Natural killer cell treated with Interleukin-12 subunit alpha and Interleukin-12 subunit beta and Interleukin-15 and Interleukin-18, amount 100 ng/mL, for 72 hours (primary cell): ENCODE measurements at regions not wholly inside any gene's neighbourhood (a gene's known extent, or its start where the extent isn't known, plus 50 kb on each side); places are given as distances from the start of the nearest gene placed in this dataset.
"Not testable (repeated sequence)": the region's sequence is repeated elsewhere in the genome, so short reads cannot be mapped to it uniquely, and the experiment has no call there.

Experiments
- ATAC-seq, 2 donors: fragments of 150-1000 bp; cut with Tn5 transposase in 1 of 2; sonication (Bioruptor Pico), chemical (Tn5 transposase) in 1 of 2; 2 replicates each; pipeline ENCODE4 v1.10.0; 2021
- DNase-seq: peaks from one replicate; pipeline ENCODE4 v3.0.0; 2022; ENCODE audit warnings: low spot score
- H3K27ac Mint-ChIP-seq, 2 donors: 1 replicate in 1 of 2; 2 replicates in 1 of 2; pipeline ENCODE4 v1.8.0; 2022; ENCODE audit warnings: mixed read lengths in 2 of 2, mild to moderate bottlenecking in 1 of 2, moderate library complexity in 1 of 2
- H3K27me3 Mint-ChIP-seq, 2 donors: 1 replicate in 1 of 2; 2 replicates in 1 of 2; pipeline ENCODE4 v1.8.0; 2022; ENCODE audit warnings: mixed read lengths in 2 of 2
- H3K36me3 Mint-ChIP-seq: one replicate; pipeline ENCODE4 v1.8.0; 2022; ENCODE audit warnings: mixed read lengths
- H3K4me1 Mint-ChIP-seq, 2 donors: 1 replicate in 1 of 2; 2 replicates in 1 of 2; pipeline ENCODE4 v1.8.0; 2022; ENCODE audit warnings: low read depth in 2 of 2, mixed read lengths in 2 of 2, mild to moderate bottlenecking in 1 of 2
- H3K4me3 Mint-ChIP-seq: one replicate; pipeline ENCODE4 v1.8.0; 2022; ENCODE audit warnings: mixed read lengths
- H3K9me3 Mint-ChIP-seq: 2 replicates; pipeline ENCODE4 v1.8.0; 2022; ENCODE audit warnings: mixed read lengths

DNA sequence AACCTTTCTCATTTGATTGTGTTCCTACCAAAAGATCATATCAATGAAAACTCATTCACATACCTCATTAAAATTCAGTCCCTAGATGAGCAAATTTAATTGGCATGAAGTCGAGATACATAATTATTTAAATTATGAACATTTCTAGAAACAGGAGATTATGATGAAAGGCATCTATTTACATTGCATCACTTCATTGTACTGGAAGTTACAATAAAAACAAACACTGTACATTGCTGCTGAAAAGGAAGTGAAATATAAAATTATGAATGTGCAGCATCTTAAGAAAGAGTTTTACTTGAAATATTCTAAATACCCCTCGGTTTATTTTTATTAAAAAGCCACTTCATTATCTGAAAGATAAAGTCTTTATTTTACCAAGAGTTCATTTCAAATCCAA lies 163.4 kb upstream of the ZNF385D start:
- no peaks in the 10 kb centered on the region for H3K27me3 Mint-ChIP-seq
- DNase-seq = no peak

GRCh38 chr3:21919383-21919782 lies 168.4 kb upstream of the ZNF385D start:
- peaks cover 9% of the 10 kb centered on the region for H3K36me3 Mint-ChIP-seq
- no peaks in the 10 kb centered on the region for H3K4me1 Mint-ChIP-seq
- no peaks in the 10 kb centered on the region for H3K27me3 Mint-ChIP-seq
- H3K9me3 Mint-ChIP-seq = peaks cover 15% of the 10 kb centered on the region
- H3K4me3 Mint-ChIP-seq = no peak overlapping the region
- H3K27ac Mint-ChIP-seq = no peak overlapping the region
- ATAC-seq (no peak), DNase-seq (no peak)

More for the DNA sequence above, 163.4 kb upstream of the ZNF385D start:
- no peaks in the 10 kb centered on the region for H3K36me3 Mint-ChIP-seq
- H3K4me3 Mint-ChIP-seq = no peak overlapping the region
- ATAC-seq = no peak
- H3K27ac Mint-ChIP-seq = no peak overlapping the region
- H3K9me3 Mint-ChIP-seq = peaks cover 12% of the 10 kb centered on the region
- H3K4me1 Mint-ChIP-seq = no peaks in the 10 kb centered on the region

- Mint-ChIP-seq H3K27me3 (no peaks in the 10 kb centered on the region), H3K36me3 (peaks cover 9% of the 10 kb centered on the region), H3K4me3 (no peak overlapping the region), H3K9me3 (peaks cover 15% of the 10 kb centered on the region), H3K4me1 (no peaks in the 10 kb centered on the region), H3K27ac (no peak overlapping the region)
- ATAC-seq = no peak
- DNase-seq = no peak
Measured at GRCh38 chr3:21920421-21920861, 169.4 kb upstream of the ZNF385D start.

GRCh38 chr3:21923156-21923555 lies 172.1 kb upstream of the ZNF385D start:
- not testable (repeated sequence) for ATAC-seq, H3K4me3 Mint-ChIP-seq, H3K27ac Mint-ChIP-seq, H3K4me1 Mint-ChIP-seq, DNase-seq, H3K27me3 Mint-ChIP-seq
- Mint-ChIP-seq H3K36me3 (peaks cover 12% of the 10 kb centered on the region), H3K9me3 (peaks cover 22% of the 10 kb centered on the region)

GRCh38 chr3:21927261-21927660 lies 176.3 kb upstream of the ZNF385D start:
- H3K27ac Mint-ChIP-seq = no peak overlapping the region
- H3K4me3 Mint-ChIP-seq = no peak overlapping the region
- H3K9me3 Mint-ChIP-seq = peaks cover 17% of the 10 kb centered on the region
- peaks cover 7% of the 10 kb centered on the region for H3K36me3 Mint-ChIP-seq
- no peaks in the 10 kb centered on the region for H3K27me3 Mint-ChIP-seq
- no peaks in the 10 kb centered on the region for H3K4me1 Mint-ChIP-seq
- ATAC-seq (no peak), DNase-seq (no peak)

- ATAC-seq (no peak), DNase-seq (no peak)
- Mint-ChIP-seq H3K27me3 (no peaks in the 10 kb centered on the region), H3K4me1 (no peaks in the 10 kb centered on the region), H3K36me3 (peaks cover 2% of the 10 kb centered on the region), H3K27ac (no peak overlapping the region), H3K9me3 (peaks cover 14% of the 10 kb centered on the region), H3K4me3 (no peak overlapping the region)
Measured at GRCh38 chr3:21934591-21934990, 183.6 kb upstream of the ZNF385D start.

DNA sequence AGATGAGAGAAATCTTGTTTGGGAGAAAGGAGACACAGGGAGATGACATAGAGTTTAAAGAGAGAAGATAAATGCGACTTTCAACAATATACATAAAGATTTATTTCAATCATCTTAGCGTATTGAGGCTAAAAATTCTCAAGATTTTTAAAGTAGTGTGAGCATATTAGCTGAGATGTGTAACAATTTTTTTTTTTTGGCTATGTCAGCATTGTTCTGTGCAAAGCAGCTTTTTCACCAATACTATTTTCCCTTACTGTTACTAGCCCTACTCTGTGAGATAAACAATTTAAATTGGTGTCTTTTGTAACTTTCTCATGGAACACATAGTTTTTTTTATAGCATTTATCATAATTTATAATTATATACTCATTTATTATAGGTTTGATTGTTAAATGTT lies 185.2 kb upstream of the ZNF385D start:
- H3K4me3 Mint-ChIP-seq = no peak overlapping the region
- no peak for ATAC-seq
- no peak overlapping the region for H3K27ac Mint-ChIP-seq
- H3K36me3 Mint-ChIP-seq = peaks cover 6% of the 10 kb centered on the region
- no peaks in the 10 kb centered on the region for H3K4me1 Mint-ChIP-seq
- DNase-seq = no peak
- H3K27me3 Mint-ChIP-seq = no peaks in the 10 kb centered on the region
- peaks cover 16% of the 10 kb centered on the region for H3K9me3 Mint-ChIP-seq

- ATAC-seq = no peak
- H3K4me3 Mint-ChIP-seq = no peak overlapping the region
- no peak overlapping the region for H3K27ac Mint-ChIP-seq
- no peaks in the 10 kb centered on the region for H3K27me3 Mint-ChIP-seq
- peaks cover 12% of the 10 kb centered on the region for H3K9me3 Mint-ChIP-seq
- H3K36me3 Mint-ChIP-seq = peaks cover 6% of the 10 kb centered on the region
- DNase-seq = no peak
- no peaks in the 10 kb centered on the region for H3K4me1 Mint-ChIP-seq
Measured at GRCh38 chr3:21938267-21938681, 187.3 kb upstream of the ZNF385D start.

GRCh38 chr3:21942328-21942727 lies 191.3 kb upstream of the ZNF385D start:
- H3K36me3 Mint-ChIP-seq = peaks cover 6% of the 10 kb centered on the region
- no peak overlapping the region for H3K4me3 Mint-ChIP-seq
- H3K27ac Mint-ChIP-seq = no peak overlapping the region
- no peaks in the 10 kb centered on the region for H3K4me1 Mint-ChIP-seq
- peaks cover 10% of the 10 kb centered on the region for H3K9me3 Mint-ChIP-seq
- H3K27me3 Mint-ChIP-seq = no peaks in the 10 kb centered on the region
- no peak for ATAC-seq
- no peak for DNase-seq

DNA sequence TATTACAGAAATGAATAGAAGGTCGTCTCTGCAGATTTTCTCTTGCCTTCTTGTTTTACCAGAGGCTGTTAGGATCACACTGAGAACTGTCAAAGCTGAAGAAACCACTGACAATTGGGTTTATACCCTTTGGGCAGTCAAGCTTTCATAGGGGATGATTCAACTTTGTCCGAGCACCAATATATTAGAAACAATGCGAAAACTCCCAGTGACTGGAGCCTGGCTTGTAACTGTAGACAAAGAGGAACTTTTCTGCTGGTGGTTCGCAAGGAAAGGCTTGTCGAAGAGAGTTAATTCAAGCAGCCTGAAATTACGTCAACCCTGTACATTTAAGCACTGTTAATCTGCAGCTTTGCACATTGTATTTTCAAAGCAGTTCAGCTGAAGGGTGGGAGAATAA lies 193.2 kb upstream of the ZNF385D start:
- peaks cover 6% of the 10 kb centered on the region for H3K36me3 Mint-ChIP-seq
- no peak for ATAC-seq
- no peaks in the 10 kb centered on the region for H3K27me3 Mint-ChIP-seq
- DNase-seq = no peak
- peaks cover 6% of the 10 kb centered on the region for H3K9me3 Mint-ChIP-seq
- no peaks in the 10 kb centered on the region for H3K4me1 Mint-ChIP-seq
- H3K27ac Mint-ChIP-seq = no peak overlapping the region
- no peak overlapping the region for H3K4me3 Mint-ChIP-seq

DNA sequence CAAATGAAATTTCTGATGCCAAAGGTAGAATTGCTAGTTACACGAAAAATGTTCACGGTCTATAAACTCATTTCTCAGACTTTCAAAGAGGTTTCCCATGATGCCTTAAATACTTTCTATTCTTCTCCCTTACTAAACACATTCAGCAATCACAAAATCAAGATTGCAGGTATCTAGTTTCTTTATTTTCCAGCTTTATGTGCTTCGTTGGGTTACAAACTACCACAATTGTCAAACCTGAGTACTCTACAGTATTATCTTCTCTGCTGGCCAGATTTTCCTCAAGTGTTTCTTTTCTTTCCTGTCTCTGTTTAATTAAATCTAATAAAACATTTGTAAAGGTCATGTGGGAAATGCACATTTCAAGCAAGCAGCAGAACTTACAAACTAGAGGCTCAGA lies 201.8 kb upstream of the ZNF385D start:
- H3K36me3 Mint-ChIP-seq = peaks cover 9% of the 10 kb centered on the region
- H3K9me3 Mint-ChIP-seq = peaks cover 24% of the 10 kb centered on the region
- ATAC-seq = no peak
- no peaks in the 10 kb centered on the region for H3K27me3 Mint-ChIP-seq
- no peak for DNase-seq
- no peak overlapping the region for H3K27ac Mint-ChIP-seq
- no peaks in the 10 kb centered on the region for H3K4me1 Mint-ChIP-seq
- no peak overlapping the region for H3K4me3 Mint-ChIP-seq

- no peak for ATAC-seq
- Mint-ChIP-seq H3K27me3 (no peaks in the 10 kb centered on the region), H3K4me3 (no peak overlapping the region), H3K9me3 (peaks cover 30% of the 10 kb centered on the region), H3K4me1 (no peaks in the 10 kb centered on the region), H3K27ac (no peak overlapping the region), H3K36me3 (peaks cover 13% of the 10 kb centered on the region)
- no peak for DNase-seq
Measured at GRCh38 chr3:21954709-21955108, 203.7 kb upstream of the ZNF385D start.

DNA sequence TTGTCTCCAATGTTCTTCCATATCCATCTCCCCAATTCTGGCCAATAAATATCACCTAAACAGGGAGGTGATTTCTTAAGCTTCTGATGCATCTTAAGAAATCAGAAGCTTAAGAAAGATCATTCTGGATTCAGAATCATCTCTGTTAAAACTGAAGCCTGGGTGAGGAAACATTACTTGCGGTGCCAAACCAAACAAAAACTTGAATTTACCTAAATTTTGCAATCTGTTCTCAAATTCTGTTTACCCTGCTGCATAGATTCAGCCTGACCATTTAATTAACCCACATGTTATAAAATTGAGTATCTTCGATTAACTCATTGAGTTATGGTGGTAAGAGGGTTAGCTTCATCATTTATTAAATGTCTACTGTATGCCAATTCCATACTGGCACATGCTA lies 204.4 kb upstream of the ZNF385D start:
- peaks cover 25% of the 10 kb centered on the region for H3K9me3 Mint-ChIP-seq
- H3K36me3 Mint-ChIP-seq = peaks cover 11% of the 10 kb centered on the region
- H3K4me3 Mint-ChIP-seq = no peak overlapping the region
- H3K27ac Mint-ChIP-seq = no peak overlapping the region
- DNase-seq (no peak), ATAC-seq (no peak)
- no peaks in the 10 kb centered on the region for H3K4me1 Mint-ChIP-seq
- H3K27me3 Mint-ChIP-seq = no peaks in the 10 kb centered on the region

DNA sequence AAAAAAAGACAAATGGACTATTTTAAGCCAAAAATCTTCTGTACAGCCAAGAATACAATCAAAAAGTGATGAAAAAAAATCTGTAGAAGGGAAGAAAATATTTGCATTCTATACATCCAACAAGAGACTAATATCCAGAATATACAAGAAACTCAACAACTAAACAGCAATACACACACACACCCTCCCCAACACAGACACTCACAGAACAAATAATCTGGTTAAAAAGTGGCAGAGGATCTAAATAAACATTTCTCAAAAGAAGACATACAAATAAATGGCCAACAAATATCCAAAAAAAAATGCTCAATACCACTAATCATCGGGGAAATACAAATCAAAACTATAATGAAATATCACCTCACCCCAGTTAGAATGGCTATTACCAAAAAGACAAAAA lies 209.0 kb upstream of the ZNF385D start:
- ATAC-seq (no peak), DNase-seq (no peak)
- H3K27me3 Mint-ChIP-seq = no peaks in the 10 kb centered on the region
- no peak overlapping the region for H3K27ac Mint-ChIP-seq
- peaks cover 4% of the 10 kb centered on the region for H3K36me3 Mint-ChIP-seq
- no peak overlapping the region for H3K4me3 Mint-ChIP-seq
- peaks cover 29% of the 10 kb centered on the region for H3K9me3 Mint-ChIP-seq
- no peaks in the 10 kb centered on the region for H3K4me1 Mint-ChIP-seq

DNA sequence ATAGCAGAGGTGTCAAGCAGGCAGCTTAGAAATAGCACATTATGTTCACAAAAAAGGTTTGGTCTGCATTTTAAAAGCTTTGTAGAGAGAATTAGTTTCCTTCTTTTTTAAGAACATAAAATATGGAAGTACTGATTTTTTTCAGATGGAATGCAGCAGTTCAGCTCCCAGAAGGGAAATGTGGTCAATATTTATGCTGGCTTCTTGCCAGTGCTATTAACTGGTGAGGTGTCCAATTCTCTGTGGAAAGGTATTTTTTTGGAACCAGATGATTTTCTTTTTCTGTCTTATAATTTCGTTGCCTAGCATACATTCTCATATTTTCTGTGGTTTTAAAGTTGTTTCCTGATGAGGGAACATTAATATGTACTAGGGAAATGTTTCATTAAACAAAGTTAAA lies 211.4 kb upstream of the ZNF385D start:
- Mint-ChIP-seq H3K36me3 (peaks cover 4% of the 10 kb centered on the region), H3K9me3 (peaks cover 23% of the 10 kb centered on the region), H3K4me1 (no peaks in the 10 kb centered on the region), H3K4me3 (no peak overlapping the region), H3K27ac (no peak overlapping the region), H3K27me3 (no peaks in the 10 kb centered on the region)
- DNase-seq (no peak), ATAC-seq (no peak)
